Coronary artery (tissue), 2 donors: ENCODE measurements at regions not wholly inside any gene's neighbourhood (a gene's known extent, or its start where the extent isn't known, plus 50 kb on each side); places are given as distances from the start of the nearest gene placed in this dataset.

Experiments
- DNase-seq: peaks from one replicate; pipeline ENCODE4 v3.0.0-alpha.2; 2017; ENCODE audit warnings: low spot score
- H3K27ac ChIP-seq, 2 donors: fragments of 200-600 bp; sonication (generic); one replicate each; pipeline ENCODE4 v1.5.1; 2016 to 2019
- H3K4me3 ChIP-seq: fragments of 200-600 bp; sonication (generic); 2 replicates; pipeline ENCODE4 v1.5.1; 2016; ENCODE audit warnings: mild to moderate bottlenecking, moderate library complexity
- CTCF ChIP-seq: fragments of 200-600 bp; sonication (generic); IDR thresholded peaks from one replicate; pipeline ENCODE4 v1.5.1; 2019; ENCODE audit warnings: antibody characterized with exemption

GRCh38 chr10:91061608-91062007, 140.7 kb upstream of the ANKRD1 start:
- no peak for TF ChIP-seq CTCF
- Histone ChIP-seq H3K27ac (peak overlapping the region in 1 of 2 donors; percentile 77), H3K4me3 (no peak overlapping the region)
- no peak for DNase-seq

DNA sequence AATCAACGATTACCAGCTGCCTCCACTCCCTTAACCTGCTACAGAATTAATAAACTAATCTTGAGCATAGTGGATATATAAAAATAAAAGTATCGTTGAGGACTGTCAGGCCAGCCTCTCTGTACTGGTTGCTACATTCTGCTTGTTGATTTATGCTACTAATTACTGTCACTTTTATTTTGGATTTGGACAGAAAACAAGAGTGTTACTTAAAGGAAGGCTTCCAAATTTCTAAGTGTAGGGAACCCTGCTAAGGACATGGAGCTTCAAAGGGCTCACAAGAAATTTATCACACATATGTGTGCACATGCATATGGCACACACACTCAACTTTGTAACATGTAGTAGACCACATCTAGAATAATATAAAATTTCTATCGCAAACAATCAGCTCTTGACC, 141.2 kb upstream of the ANKRD1 start:
- H3K4me3 ChIP-seq, result no peak overlapping the region
- TF ChIP-seq CTCF, result no peak
- H3K27ac ChIP-seq, result peak overlapping the region in 1 of 2 donors; percentile 77
- no peak for DNase-seq

DNA sequence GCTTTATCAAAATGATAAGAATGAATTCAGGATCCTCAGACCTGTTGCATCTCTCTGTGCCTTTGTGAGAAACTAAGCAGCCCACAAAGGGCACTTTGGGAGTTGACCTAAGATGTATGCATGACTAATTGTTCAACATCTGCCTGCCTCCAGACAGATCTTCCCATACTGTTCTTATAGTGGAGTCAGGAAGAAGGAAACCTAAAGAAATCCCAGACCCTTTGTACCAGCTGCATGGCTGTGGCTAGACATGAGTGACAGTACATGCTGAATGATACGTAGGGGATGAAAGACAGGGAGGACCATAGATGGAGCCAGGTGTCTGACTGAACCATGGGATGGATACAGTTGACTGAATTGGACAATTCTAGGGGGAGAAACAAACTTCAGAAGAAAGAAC, 148.7 kb upstream of the PCGF5 start:
- TF ChIP-seq CTCF, result no peak
- Histone ChIP-seq H3K4me3 (no peak overlapping the region), H3K27ac (no peak overlapping the region)
- DNase-seq, result no peak

DNA sequence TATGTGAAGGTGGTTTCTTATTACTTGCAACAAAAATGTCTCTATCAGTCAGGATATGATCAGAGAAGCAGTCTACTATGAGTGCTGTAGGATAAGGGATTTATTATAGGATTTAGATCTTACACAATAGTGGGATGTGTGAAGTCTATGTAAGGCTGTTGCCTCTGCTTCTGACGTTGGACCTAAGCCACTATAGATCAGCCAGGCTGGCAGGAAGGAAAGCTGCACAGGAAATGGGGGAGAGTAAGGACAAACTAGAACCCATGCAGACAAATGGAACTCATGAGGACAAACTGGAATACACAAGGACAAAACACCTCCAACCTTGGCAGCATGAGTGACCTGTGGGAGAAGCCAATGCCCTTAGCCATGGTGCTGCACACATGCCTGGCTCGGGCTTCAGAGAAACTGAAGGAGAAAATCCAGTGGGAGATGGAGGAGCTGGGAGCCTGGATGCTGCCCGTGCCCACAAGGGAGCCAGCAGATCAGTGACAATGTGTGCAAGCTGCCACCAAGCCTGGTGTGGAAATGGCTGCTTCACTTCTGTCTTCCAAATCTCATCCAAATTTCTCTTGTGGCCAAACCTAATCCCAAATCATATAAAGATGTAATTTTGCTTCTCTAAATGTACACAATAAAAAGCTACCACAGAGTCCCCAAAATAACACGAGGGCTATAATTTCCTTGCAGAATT, 147.0 kb upstream of the PCGF5 start:
- no peak overlapping the region for H3K4me3 ChIP-seq
- no peak overlapping the region for H3K27ac ChIP-seq
- no peak for DNase-seq
- no peak for TF ChIP-seq CTCF

DNA sequence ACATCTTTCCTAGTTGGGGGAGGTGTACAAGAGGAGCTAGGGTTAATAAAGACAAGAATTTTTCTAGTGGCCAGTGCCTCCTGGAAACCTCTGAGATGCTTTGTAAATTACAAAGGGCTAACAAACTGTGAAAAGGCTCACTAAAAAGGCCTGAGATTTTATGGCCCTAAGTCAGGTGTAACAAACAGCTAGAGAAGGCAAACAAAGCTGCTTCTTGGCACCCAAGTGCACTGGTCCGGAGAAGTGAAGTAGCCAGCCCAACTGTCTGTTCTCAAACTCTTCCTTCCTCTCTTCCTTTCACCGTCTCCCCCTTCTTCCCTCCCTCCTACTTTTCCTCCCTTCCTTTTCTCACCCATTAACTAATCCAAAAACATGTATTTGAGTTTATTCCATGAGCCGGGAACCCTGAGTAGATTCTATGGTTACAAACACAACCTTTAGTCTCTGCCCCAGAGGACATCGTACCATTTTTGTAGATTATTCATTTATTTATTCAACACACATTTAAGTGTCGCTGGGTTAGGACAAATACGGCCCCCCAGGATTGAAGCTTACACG, 143.4 kb upstream of the PCGF5 start:
- DNase-seq, result no peak
- Histone ChIP-seq H3K4me3 (peak overlapping the region; percentile 52), H3K27ac (peak overlapping the region; percentile 64 to 93)
- TF ChIP-seq CTCF, result no peak

- peak; percentile 94 for DNase-seq
- no peak for TF ChIP-seq CTCF
- H3K27ac ChIP-seq, result peak overlapping the region; percentile 64 to 93
- H3K4me3 ChIP-seq, result peak overlapping the region; percentile 52
Observed at GRCh38 chr10:91077549-91078071, 142.9 kb upstream of the PCGF5 start.

DNA sequence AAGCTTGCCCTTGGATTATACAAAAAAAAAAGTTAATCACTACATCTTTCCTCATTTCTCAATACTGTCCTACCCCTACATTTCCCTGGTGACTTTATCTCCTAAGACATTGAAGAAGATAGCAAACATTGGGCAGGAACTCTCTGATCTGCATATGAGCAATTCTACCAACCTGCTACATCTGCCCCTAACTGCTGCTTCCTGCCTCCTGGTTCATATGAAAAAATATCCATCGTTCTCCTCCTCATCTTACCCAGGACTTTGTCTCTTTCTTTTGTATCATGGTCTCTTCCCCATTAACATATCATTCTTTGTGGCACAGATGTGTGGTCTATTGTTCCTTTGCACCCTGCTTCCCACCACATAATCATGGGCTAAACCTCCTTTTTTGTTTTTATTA, 139.7 kb upstream of the PCGF5 start:
- Histone ChIP-seq H3K27ac (no peak overlapping the region), H3K4me3 (no peak overlapping the region)
- no peak for DNase-seq
- TF ChIP-seq CTCF, result no peak
